Jurkat, Clone E6-1 (cell line): ENCODE measurements at regions not wholly inside any gene's neighbourhood (a gene's known extent, or its start where the extent isn't known, plus 50 kb on each side); places are given as distances from the start of the nearest gene placed in this dataset.

ENCODE experiments used
- DNase-seq: peaks from one replicate; pipeline ENCODE4 v3.0.0-alpha.2; 2011; ENCODE audit warnings: low read depth, low spot score
- H3K4me3 ChIP-seq: 2 replicates; pipeline ENCODE4 v1.5.1; 2011; ENCODE audit warnings: mild to moderate bottlenecking, low read length, control low read depth, moderate library complexity

DNA sequence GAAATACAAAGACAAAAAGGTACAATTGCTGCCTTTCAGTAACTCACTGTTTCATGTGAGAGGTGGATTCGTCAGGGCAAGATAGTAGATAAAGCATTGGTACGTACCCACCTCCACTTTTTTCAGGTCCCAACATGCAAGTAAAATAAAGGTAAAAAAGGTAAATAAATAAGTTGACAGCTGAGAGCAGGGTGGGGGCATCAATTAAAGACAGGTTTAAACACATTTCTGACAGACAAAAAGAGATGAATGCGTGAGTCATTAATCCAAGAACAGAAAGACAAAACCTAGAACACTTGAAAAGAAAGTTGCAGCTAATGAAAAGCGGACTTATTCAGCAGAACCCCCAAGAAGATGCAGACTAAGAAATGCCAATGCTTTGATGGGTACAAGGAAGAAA lies 979.6 kb upstream of the CDH2 start:
- no peak overlapping the region for H3K4me3 ChIP-seq
- no peak for DNase-seq

DNA sequence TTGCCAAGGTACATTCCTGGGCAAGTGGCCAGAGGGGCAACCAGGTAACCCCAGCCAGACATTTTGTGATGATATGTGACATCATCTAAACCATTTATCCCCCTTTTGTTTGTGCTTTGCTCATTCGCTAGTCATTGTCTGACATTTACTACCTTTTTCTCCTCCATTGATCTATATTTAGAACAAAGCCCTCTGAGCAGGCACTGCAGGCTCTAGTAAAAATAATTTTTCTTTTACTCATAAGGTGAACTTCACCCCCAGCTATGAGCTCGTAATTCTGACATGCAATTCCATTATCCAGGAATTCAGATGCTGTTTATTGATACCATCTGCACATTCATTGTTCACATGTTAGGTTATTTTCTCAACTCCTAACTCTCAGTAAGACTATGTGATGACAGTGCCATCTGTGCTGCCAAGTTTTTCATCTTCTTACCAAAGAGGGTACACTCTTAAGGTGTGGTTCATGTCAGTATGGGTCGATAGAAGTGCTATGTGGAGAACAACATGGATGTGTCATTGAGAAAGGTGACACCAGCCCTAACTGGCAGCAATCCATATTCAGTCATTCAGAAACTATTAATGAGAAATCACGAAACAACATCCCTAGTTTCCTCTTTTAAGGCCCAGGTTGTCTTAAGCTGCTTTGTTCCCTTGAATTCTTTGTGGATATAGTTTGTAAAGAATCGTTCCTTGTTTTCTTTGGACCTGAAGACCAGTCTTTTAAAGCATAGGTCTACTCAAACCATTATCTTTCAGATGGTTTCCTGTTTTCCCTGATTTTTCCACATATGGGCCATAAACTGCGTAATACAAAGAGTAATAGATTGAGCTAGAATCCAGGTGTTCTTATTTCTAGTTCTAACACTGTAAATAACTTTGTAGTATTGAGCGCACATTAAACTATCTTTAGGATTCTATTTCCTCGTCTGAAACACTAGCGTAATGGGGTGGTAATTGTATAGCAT lies 978.1 kb upstream of the CDH2 start:
- no peak for DNase-seq
- no peak overlapping the region for H3K4me3 ChIP-seq

DNA sequence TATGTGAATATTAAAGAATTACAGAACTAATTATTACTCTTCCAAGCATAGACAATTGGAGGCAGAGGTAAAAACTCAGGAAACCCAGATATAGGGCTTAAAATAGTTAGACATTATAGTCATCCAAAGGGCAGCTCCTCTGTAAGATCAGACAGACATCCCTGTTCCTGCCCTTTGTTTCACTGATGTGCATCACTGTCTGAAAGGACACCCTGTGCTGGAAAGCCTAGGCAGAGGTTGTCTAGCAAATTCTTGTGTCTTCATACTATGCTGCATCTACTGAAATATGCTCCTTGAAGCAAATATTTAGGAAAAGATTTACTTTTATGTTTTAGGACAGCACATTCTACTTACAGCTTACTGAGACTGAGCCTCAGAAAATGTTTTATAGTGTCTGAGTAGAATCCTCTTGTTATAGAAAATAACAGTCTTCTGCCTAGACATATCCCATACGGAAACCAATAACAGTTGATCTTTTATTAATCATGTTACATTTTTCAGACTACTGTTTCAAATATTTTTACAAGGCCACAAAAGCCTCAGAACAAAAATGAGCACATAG lies 977.3 kb upstream of the CDH2 start:
- no peak overlapping the region for H3K4me3 ChIP-seq
- no peak for DNase-seq

DNA sequence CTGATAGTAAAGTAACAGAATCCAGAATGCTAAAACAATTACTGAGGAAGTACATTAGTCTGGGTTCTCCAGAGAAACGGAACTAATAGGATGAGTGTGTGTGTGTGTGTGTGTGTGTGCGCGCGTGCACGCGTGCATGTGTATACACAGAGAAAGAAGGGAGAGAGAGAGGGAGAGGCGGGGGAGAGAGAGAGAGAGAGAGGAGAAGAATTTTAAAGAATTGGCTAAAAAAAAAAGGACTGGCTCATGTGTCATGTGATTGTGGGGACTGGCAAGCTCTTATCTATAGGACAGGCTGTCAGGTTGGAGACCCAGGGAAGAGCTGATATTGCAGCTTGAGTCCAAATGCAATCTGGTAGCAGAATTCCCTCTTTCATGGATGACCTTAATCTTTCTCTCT lies 976.2 kb upstream of the CDH2 start:
- DNase-seq, result no peak

DNA sequence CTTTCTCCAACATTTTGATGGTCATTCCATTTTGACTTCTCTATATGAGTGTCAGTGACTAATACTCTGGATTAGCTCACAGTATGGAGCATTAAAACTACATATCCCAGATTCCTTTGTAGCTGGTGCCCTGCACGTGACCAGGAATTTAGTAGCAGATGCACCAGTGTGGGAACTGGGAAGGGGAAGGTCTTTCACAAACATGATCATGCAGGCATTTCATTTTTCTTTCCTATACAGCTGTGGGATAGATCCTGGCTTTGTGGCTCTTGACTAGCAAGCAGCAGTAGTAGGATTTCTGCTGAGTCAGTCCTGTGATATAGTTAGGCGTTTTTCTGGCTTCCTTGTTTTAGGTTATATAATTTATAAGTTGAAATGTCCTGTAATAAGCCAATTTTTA lies 971.0 kb upstream of the CDH2 start:
- no peak for DNase-seq

More for the DNA sequence above, 976.2 kb upstream of the CDH2 start:
- no peak overlapping the region for H3K4me3 ChIP-seq

DNA sequence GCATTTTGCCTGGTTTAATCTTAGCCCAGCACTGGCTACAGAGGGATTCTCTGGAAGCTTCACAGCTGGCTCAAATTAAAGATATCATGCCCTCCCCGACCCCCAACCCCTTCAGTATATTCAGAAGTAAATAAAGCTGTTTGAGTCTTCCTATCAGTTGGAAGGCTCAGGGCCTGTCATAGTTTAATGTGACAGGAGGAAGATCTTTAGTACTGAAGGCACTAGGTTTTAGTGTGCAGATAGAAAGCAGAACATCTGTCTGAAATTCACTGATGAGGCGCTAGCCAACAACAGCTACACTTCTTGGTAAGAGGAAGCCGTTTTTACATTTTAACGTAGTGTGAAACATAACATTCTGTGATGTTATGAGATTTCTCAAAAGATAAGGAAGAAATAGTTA lies 969.1 kb upstream of the CDH2 start:
- DNase-seq, result no peak
- H3K4me3 ChIP-seq, result no peak overlapping the region

More for the DNA sequence above, 971.0 kb upstream of the CDH2 start:
- no peak overlapping the region for H3K4me3 ChIP-seq

DNA sequence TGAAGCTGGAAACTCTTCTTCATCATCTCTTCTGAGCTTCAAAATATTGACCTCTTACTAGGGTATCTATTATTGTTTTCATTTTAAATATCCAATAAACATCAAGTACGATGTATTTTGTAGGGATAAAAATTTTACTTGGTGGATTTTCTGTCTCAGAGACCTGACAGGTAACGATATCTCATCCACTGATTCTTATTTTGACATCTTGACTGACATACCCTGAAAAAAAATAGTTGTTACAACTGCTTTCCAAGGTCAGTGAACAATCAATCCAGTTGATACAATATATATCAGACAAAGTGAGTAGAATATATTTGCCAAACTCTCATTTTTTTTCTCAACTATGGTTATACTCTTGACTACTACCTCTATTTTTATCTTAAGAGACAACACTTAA lies 963.7 kb upstream of the CDH2 start:
- no peak for DNase-seq
- H3K4me3 ChIP-seq, result no peak overlapping the region

DNA sequence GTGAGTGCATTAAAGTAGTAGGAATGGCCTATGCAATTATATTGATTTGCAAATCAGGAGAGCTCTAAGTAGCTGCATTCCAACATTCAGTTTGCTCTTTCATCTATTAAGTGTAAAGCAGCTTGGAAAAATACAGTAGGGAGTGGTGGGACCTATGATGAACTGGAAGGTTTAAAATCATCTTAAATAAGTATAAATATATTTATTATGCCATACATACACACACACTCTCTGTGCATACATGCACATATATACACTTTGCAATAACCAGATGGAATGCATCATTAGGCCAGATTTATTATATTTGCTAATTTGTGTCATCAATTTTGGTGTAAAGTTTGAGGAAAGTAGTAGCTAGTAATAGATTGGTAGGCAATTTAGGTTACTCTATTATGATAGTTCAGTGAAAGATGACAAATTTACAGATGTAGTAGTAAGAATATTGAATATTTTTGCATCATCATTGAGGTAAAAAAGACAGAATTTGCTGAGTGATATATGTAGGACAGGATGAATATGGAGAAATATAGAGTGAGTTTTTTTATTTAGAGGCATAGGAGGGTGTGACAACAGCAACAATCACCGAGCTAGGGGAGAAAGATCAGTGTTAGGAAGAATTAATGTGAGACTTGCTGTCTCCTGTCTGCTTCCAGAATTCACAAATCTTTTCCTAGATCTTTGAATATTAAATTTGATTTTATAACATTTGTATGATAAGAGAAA lies 961.0 kb upstream of the CDH2 start:
- no peak overlapping the region for H3K4me3 ChIP-seq
- no peak for DNase-seq

DNA sequence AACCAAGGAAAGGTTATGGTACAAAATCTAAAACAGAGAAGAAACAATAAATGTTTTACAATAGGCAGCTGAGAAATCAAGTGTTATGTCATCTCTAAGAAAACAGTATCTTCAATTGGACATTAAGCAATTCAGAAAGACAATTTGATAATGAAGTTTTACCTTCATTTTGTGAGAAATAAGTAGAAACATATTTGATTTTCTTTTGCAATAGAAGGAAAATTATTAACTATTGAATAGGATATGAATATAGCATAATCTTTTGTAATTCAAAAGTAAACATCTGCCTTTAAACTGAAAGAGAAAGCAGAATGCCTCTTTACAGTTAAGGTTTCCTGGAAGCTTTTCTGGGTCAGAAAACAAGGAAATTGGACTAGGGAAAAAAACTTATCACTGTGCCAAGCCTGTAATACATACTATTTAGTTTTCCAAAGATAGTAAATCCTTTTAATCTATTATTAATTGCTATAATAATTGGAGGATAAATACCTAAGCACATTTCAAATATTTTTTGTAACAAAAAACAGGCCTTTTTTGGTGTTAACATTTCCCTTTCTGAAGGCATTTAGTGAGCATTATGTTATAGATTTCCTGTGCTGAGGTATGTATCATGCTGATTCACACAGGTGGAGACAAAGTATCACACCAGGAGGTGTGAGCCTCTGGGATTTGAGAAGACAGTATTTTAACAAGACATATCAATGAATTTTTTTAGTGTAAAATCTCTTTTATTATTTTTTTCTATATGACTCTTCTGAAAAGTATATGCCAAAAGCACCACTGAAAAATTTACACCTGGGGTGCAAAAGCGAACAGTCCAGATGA lies 947.0 kb upstream of the CDH2 start:
- DNase-seq, result no peak
- no peak overlapping the region for H3K4me3 ChIP-seq

DNA sequence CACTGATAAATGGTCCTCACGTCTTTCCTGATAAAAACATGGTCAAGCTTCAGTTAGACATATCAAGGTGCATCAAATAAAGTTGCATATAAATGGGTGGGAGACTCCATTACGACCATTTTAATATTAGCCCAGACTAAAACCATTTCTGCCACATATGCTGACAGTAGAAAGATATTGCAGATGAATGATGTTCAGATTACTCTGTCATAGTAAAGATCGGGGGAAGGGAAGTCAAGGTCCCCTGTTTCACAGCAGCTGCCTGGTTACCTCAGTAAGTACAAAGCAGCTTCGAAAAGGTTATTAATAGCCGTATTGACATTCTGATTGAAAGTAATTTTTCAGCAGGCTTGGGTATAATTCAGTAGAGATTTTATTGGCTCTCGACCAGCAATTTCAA lies 927.7 kb upstream of the CDH2 start:
- no peak for DNase-seq
- H3K4me3 ChIP-seq, result no peak overlapping the region

DNA sequence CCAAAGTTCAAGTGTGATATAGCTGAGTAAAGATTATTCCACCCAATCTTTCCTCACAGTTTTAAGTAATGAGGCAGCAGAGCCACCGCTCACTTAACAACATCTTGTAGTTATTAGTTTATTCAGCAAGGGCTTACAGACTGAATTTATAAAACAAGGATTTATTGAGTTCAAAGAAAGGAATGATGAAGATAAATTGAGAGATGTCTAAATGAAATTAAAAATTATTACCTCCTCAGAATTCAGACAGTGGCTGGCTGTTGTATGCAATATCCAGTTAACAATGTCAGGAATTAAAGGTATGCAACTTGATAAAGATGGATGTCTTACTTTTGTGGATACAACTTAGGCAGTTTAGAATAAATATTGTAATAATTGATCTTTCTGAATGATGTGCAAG lies 927.3 kb upstream of the CDH2 start:
- DNase-seq, result no peak
- H3K4me3 ChIP-seq, result no peak overlapping the region

DNA sequence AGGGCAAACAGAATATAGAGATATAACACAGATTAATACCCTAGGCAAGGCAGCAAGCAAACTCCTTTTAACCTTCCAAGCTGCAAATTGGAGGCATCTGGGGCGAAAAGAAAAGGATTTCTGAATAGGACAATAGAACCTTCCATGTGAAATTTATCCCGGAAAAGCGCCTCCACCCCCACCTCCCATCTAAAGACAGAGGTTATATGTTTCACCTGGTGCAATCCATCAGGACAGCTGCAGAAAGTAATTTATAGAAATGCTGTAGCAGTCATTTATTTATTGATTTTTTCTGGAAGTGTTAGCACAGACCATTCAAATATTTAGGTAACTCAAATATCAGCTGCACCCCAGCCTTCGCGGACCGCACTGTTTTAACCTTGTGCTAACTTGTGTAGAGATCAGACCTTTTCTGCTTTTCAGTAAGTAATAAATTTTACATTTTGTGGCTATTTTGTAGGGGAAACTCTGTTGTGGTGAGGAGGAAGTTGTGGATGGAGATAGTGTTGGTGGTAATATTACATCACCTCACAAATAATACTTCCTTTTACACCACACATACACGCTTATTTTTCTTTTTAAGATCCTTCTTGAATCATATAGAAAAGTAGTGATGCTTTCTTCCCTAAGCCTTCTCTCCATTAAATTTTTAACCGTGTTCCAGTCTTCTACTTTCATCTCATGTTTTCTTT lies 919.3 kb upstream of the CDH2 start:
- DNase-seq, result no peak
- H3K4me3 ChIP-seq, result no peak overlapping the region

DNA sequence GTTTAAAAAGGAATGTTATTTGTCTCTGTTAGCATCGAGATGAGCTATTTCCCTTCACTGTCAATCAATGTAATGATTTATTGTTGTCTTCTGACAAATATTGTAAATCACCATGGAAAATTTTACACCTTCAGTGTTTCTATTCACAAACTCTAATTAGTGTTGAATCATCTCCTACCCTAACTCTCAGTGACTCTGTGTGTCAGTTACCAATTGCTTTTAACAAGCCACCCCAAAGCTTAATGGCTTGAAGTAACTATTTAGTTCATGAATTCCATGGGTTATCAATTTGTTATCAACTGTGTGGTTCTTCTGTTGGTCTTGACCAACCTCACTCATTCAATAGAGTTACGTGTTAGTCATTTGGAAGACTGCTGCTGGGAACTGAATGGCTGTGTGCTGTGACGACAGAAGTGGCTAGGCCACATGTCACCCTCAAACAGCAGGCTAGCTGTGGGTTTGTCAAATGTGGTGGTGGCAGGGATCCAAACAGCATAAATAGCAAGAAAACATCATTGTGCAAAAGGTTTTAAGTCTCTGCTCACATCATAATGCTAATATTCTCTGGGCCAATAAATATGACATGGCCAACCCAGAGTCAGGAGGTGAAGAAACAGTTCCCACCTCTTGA lies 910.8 kb upstream of the CDH2 start:
- DNase-seq, result no peak
- no peak overlapping the region for H3K4me3 ChIP-seq

DNA sequence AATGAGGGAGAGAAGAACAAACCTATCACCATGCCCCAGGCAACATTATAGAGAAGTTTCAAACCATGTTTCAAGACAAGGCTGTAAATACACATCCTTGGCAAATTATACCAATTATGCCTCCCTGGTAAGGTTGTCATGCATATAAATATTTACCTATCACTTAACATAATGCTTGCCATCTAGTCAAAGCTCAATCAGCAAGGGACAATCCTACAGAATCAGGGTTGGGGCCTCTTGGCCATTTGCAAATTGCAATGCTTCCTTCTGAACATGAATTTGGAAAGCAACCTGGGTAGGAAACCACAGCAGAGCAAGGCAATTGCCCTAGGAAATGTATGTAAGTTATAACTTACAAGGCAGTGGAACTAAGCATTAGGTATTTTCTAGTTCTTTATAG lies 907.2 kb upstream of the CDH2 start:
- no peak overlapping the region for H3K4me3 ChIP-seq
- no peak for DNase-seq

DNA sequence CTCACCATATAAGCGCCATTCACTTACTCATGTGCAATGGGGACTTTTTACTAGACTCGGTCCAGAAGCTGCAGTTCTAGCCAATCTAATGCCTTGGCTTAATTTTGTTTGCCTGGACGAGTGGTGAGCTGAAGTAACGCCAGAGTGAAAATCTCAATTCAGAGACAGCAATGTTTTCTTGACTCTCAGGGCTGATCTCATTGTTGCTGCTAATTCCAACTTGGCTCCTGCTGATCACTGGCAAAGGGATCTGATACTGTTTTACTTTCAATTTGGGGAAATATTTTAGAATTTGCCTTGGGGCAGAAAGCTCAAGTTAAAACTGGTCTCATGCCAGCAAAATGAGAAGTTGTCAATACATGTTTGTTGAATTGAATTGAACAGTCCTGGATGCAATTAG lies 906.6 kb upstream of the CDH2 start:
- no peak for DNase-seq
- H3K4me3 ChIP-seq, result no peak overlapping the region

DNA sequence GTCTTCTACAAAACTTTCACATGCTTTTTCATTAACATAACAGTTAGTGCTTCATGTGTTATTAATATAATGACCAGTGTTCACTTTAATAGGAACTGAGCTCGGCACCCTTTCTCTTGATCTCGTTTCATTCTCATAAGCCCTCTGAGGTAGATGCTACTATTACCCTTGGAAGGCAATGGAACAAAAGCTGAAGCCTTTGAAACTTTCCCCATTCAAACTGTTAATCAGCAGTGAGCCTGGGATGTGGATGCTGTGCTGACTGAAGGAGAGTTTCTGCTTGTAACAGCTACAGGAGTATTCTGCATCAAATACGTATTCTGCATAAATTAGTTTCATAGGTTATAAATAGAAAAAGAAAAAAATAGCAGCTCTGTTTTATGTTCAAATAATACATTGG lies 904.0 kb upstream of the CDH2 start:
- no peak for DNase-seq

DNA sequence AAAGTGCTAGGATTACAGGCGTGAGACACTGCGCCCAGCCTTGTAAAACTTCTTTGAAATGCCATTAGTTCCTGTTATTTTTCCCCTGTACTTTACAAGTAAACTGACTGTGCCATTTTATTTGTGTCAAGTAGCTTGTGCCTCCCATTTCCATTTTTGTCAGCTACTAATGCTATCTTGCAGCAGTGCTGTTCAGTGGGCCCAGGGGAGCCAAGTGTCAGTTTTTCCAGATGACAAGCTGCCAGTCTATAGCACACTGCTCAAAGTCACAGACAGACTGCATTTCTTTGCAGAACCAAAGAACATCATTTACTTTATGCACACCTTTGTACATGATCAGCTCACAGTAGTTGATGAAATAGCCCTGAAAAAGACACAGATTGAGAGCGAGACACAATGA lies 901.3 kb upstream of the CDH2 start:
- H3K4me3 ChIP-seq, result no peak overlapping the region
- no peak for DNase-seq

More for the DNA sequence above, 904.0 kb upstream of the CDH2 start:
- H3K4me3 ChIP-seq, result no peak overlapping the region

DNA sequence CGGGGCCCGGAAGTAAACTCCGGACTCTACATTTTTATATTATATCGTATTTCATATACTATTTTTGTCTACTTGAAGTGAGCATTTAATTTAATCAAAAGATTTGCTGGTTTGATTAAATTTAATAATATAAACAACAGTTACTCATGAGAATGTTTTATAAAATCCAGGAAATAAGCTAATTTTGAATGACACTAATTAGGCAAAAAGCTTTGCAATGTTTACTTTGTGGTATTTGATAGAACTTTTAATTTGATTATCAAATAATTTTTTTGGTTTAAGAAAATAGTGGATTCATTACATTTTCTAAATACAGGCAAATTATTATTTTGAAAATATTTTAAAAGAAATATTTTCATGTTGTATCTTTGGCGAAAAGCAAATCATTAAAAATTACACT lies 900.4 kb upstream of the CDH2 start:
- no peak overlapping the region for H3K4me3 ChIP-seq
- no peak for DNase-seq
